Transverse colon (tissue), 4 donors: ENCODE measurements at regions not wholly inside any gene's neighbourhood (a gene's known extent, or its start where the extent isn't known, plus 50 kb on each side); places are given as distances from the start of the nearest gene placed in this dataset.

Source experiments
- DNase-seq: peaks from one replicate; pipeline ENCODE4 v3.0.0-alpha.2; 2019
- H3K27ac ChIP-seq, 4 donors: fragments of 200-600 bp; sonication (generic); 2 replicates each; pipeline ENCODE4 v1.5.1; 2016 to 2018; ENCODE audit warnings: inconsistent platforms in 4 of 4
- H3K27me3 ChIP-seq: fragments of 200-600 bp; sonication (generic); 2 replicates; pipeline ENCODE4 v1.5.1; 2017; ENCODE audit warnings: inconsistent platforms
- H3K36me3 ChIP-seq, 4 donors: fragments of 200-600 bp; sonication (generic); 2 replicates each; pipeline ENCODE4 v1.5.1; 2017 to 2019; ENCODE audit warnings: inconsistent platforms in 4 of 4
- H3K4me1 ChIP-seq, 4 donors: fragments of 200-600 bp; sonication (generic); 2 replicates each; pipeline ENCODE4 v1.5.1; 2017 to 2020; ENCODE audit warnings: inconsistent platforms in 4 of 4
- H3K4me3 ChIP-seq, 4 donors: fragments of 200-600 bp; sonication (generic); 1 replicate in 1 of 4; 2 replicates in 3 of 4; pipeline versions ENCODE4 v1.5.1 to v1.6.1; 2017 to 2019; ENCODE audit warnings: inconsistent platforms in 4 of 4
- H3K9me3 ChIP-seq, 2 donors: fragments of 200-600 bp; sonication (generic); 2 replicates each; pipeline ENCODE4 v1.5.1; 2017 to 2019; ENCODE audit warnings: inconsistent platforms in 2 of 2
- EP300 ChIP-seq: sonication (generic); formaldehyde crosslinking; IDR thresholded peaks from one replicate; pipeline ENCODE4 v1.6.1; 2017; ENCODE audit warnings: antibody characterized with exemption, low read depth
- POLR2A ChIP-seq: fragments of 450-650 bp; IDR thresholded peaks from one replicate; pipeline ENCODE4 v1.6.1; 2016; ENCODE audit warnings: antibody characterized with exemption, mild to moderate bottlenecking, moderate library complexity
- POLR2AphosphoS5 ChIP-seq, 3 donors: sonication (generic); formaldehyde crosslinking; IDR thresholded peaks; one replicate each; pipeline ENCODE4 v1.6.1; 2016; ENCODE audit warnings: antibody characterized with exemption in 3 of 3
- WGBS, 2 donors: methylation state at CpG; one replicate each; pipeline ENCODE4 v1.1.5; 2018; ENCODE audit warnings: low coverage in 1 of 2; 5-methylcytosine and 5-hydroxymethylcytosine counted together
- in situ Hi-C, 4 donors: fragments of 200-750 bp; cut with MboI; loops; one replicate each; pipeline versions ENCODE4 v1.15.0 to v1.15.1; 2017; ENCODE audit warnings: low sequenced_read_pairs in 3 of 4, low pct_ligation_motif_present in 1 of 4, low pct_unique_long_range_greater_than_20kb in 1 of 4
- intact Hi-C: fragments of 100-400 bp; cut with DNase I; formaldehyde crosslinking; loops from one replicate; pipeline ENCODE4 v1.15.1; 2023; ENCODE audit warnings: low total_unique reads
- TF ChIP-seq, protein P1 (sequence below), 5 experiments: fragments of 200-600 bp in 3 of 5; fragments of 450-650 bp in 2 of 5; sonication (generic) in 3 of 5; IDR thresholded peaks; 1 replicate in 2 of 5; 2 replicates in 3 of 5; pipeline ENCODE4 v1.5.1; 2016 to 2017; ENCODE audit warnings: antibody characterized with exemption in 5 of 5, inconsistent platforms in 3 of 5, mild to moderate bottlenecking in 2 of 5, moderate library complexity in 1 of 5

DNA sequence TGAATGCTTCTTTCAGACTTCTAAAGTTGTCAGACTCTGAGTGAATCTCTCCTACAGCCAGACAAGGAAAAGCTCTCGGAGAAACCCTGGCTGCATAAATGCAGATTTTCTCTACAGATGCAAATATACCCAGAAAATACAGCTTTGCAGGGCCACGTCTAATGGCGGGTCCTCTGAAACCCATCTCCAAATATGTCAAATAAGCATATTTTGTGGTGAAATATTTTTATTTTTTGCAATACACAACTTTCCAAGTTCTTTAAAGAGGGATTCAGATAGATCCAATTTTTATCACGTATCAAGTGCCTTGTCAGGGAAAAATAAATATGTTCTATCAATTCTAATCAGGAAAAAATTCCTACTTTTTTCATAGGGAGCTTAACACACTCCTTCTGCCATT is 229.4 kb downstream of the SI start:
- no peaks in the 10 kb centered on the region for H3K36me3 ChIP-seq
- no peak overlapping the region for H3K4me3 ChIP-seq
- TF ChIP-seq EP300 (no peak), POLR2AphosphoS5 (IDR thresholded peaks at IDR 0.05) (no peak), POLR2A (no peak)
- TF ChIP-seq, protein P1, sequence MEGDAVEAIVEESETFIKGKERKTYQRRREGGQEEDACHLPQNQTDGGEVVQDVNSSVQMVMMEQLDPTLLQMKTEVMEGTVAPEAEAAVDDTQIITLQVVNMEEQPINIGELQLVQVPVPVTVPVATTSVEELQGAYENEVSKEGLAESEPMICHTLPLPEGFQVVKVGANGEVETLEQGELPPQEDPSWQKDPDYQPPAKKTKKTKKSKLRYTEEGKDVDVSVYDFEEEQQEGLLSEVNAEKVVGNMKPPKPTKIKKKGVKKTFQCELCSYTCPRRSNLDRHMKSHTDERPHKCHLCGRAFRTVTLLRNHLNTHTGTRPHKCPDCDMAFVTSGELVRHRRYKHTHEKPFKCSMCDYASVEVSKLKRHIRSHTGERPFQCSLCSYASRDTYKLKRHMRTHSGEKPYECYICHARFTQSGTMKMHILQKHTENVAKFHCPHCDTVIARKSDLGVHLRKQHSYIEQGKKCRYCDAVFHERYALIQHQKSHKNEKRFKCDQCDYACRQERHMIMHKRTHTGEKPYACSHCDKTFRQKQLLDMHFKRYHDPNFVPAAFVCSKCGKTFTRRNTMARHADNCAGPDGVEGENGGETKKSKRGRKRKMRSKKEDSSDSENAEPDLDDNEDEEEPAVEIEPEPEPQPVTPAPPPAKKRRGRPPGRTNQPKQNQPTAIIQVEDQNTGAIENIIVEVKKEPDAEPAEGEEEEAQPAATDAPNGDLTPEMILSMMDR (IDR thresholded peaks at IDR 0.05): no peak
- H3K4me1 ChIP-seq: no peaks in the 10 kb centered on the region
- H3K9me3 ChIP-seq: no peaks in the 10 kb centered on the region
- DNase-seq: no peak
- whole genome bisulfite sequencing, 2 donors: 78 to 91% methylated on average over 4 of the region's 4 CpGs
- in situ Hi-C loops: no loop called here
- no peaks in the 10 kb centered on the region for H3K27me3 ChIP-seq
- H3K27ac ChIP-seq: no peak overlapping the region
- intact Hi-C loops: no loop called here

DNA sequence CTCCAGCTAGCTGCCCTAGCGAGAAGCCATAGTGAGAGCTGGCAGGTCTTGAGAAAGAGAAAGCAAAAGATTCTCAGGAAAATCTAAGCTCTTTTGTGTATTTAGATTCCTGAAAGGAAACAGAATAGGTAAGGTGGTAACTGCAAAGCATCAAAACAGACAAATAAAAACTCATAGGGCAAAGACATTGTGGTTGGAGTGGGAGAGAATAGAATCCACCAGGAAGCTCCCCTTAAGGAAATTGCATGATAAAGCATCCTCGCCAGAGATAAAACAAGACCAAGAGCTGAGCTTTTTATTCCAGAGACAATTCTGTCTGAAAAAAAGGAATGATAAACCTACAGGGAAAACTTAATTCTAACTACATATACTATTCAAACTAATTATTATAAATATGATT is 232.6 kb downstream of the SI start:
- Histone ChIP-seq H3K27ac (no peak overlapping the region), H3K4me3 (no peak overlapping the region), H3K9me3 (no peaks in the 10 kb centered on the region), H3K27me3 (no peaks in the 10 kb centered on the region), H3K4me1 (no peaks in the 10 kb centered on the region), H3K36me3 (no peaks in the 10 kb centered on the region)
- TF ChIP-seq POLR2A (no peak), EP300 (no peak), POLR2AphosphoS5 (IDR thresholded peaks at IDR 0.05) (no peak)
- TF ChIP-seq, protein P1 (IDR thresholded peaks at IDR 0.05): no peak
- in situ Hi-C loops: no loop called here
- WGBS, 2 donors: 90 to 94% methylated on average over 2 of the region's 2 CpGs
- intact Hi-C loops: no loop called here
- DNase-seq: no peak

DNA sequence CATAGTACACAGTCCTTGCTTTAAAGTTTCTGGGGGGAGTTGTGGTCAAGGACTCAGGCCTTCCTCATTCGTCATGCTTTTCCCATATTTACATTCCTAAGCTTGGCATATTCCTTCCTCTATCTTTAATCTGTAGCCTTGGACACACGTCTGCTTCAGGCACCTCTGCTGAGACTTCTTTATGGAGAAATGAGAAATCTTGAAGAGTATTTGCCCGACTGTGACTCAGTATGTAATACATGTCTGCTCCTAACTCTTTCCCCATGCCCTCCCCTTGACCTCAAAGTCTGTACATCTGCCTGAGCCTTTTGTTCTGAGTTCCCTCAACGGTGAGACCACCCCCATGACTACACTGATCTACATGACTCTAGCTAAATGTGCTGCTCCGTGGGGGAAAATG is 246.1 kb downstream of the SI start:
- no peak for DNase-seq
- no peak overlapping the region for H3K27ac ChIP-seq
- no peaks in the 10 kb centered on the region for H3K27me3 ChIP-seq
- H3K9me3 ChIP-seq: no peaks in the 10 kb centered on the region
- no peaks in the 10 kb centered on the region for H3K36me3 ChIP-seq
- H3K4me3 ChIP-seq: no peak overlapping the region
- intact Hi-C loops (no loop called here), in situ Hi-C loops (no loop called here)
- WGBS, 2 donors: 40 to 63% methylated on average over 1 to 5 of the region's 5 CpGs
- H3K4me1 ChIP-seq: no peaks in the 10 kb centered on the region
- no peak for TF ChIP-seq POLR2AphosphoS5 (IDR thresholded peaks at IDR 0.05)
- TF ChIP-seq, protein P1 (IDR thresholded peaks at IDR 0.05): no peak
- no peak for TF ChIP-seq EP300
- TF ChIP-seq POLR2A: no peak

DNA sequence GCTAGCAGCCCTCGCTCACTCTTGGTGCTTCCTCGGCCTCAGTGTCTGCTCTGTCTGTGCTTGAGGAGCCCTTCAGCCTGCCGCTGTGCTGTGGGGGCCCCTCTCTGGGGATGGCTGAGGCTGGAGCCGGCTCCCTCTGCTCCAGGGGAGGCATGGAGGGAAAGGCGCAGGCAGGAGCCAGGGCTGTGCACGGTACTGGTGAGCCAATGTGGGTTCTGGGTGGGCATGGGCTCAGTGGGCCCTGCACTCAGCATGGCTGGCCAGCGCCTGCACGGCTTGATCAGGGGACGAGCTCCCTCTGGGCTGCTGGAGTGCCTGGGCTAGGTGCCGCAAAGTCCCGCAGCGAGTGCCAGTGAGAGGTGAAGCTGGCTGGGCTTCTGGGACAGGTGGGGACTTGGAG is 260.0 kb downstream of the SI start:
- TF ChIP-seq POLR2A: no peak
- TF ChIP-seq, protein P1 (IDR thresholded peaks at IDR 0.05): no peak
- TF ChIP-seq POLR2AphosphoS5 (IDR thresholded peaks at IDR 0.05): no peak
- TF ChIP-seq EP300: no peak
- no peaks in the 10 kb centered on the region for H3K36me3 ChIP-seq
- no peak for DNase-seq
- no peak overlapping the region for H3K27ac ChIP-seq
- no peak overlapping the region for H3K4me3 ChIP-seq
- H3K9me3 ChIP-seq: no peaks in the 10 kb centered on the region
- 81% methylated on average over 12 of the region's 12 CpGs; no CpG with 5 or more reads in 1 of the 2 donors for WGBS, 2 donors
- H3K27me3 ChIP-seq: no peaks in the 10 kb centered on the region
- intact Hi-C loops (no loop called here), in situ Hi-C loops (no loop called here)
- no peaks in the 10 kb centered on the region for H3K4me1 ChIP-seq
